Uterus (tissue), 2 donors: ENCODE measurements at regions not wholly inside any gene's neighbourhood (a gene's known extent, or its start where the extent isn't known, plus 50 kb on each side); places are given as distances from the start of the nearest gene placed in this dataset.

Experiments used
- CTCF ChIP-seq, 4 experiments: fragments of 200-600 bp in 2 of 4; fragments of 450-650 bp in 2 of 4; sonication (generic) in 2 of 4; IDR thresholded peaks; one replicate each; pipeline ENCODE4 v1.5.1; 2016 to 2019; ENCODE audit warnings: antibody characterized with exemption in 4 of 4, mild to moderate bottlenecking in 2 of 4, moderate library complexity in 1 of 4
- POLR2A ChIP-seq, 2 donors: fragments of 450-650 bp; IDR thresholded peaks; one replicate each; pipeline ENCODE4 v1.6.1; 2016; ENCODE audit warnings: antibody characterized with exemption in 2 of 2, mild to moderate bottlenecking in 1 of 2, moderate library complexity in 1 of 2

DNA sequence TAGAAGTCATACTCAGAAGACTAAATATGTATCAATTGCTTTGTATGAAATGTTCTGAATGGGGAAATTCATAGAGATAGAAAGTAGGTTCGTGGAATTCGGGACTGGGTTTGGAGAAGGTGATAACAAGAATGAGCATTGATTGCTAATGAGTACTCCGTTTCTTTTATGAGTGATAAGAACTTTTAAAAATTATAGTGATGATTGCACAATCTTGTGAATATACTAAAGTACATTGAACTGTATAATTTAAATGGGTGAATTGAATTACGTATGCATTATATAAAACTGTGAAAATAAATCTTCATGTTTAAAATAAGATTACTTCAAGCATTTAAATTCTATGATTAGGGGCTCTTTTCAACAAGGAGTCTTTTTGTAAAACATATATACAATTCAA lies 425.6 kb upstream of the NCAM2 start:
- no peak for TF ChIP-seq CTCF (IDR thresholded peaks at IDR 0.05)
- no peak for TF ChIP-seq POLR2A (IDR thresholded peaks at IDR 0.05)
